ENCODE measurements at regions not wholly inside any gene's neighbourhood (a gene's known extent, or its start where the extent isn't known, plus 50 kb on each side); places are given as distances from the start of the nearest gene placed in this dataset.

DNA sequence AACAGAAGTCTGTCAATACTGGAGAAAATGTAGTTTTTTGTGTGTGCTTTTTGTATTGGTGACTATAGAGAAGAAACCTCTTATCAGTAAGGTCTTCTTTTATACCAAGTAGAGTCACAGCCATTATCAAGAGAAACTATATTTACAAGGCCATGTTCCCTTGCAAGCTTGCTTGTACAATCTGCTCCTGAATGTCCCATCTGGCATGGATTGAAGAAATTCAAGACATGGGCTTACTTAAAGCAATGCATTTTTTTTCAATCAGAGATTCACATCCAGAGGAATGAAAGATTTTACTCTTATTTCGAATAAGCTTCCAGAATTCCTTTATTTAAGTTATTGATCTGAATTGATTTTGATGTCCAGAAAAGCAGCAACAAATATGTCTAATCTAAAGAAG lies 537.3 kb upstream of the RPS6KA3 start:
- intact Hi-C loops (cut with DNase I), result no loop called here
- TF ChIP-seq, protein P1, sequence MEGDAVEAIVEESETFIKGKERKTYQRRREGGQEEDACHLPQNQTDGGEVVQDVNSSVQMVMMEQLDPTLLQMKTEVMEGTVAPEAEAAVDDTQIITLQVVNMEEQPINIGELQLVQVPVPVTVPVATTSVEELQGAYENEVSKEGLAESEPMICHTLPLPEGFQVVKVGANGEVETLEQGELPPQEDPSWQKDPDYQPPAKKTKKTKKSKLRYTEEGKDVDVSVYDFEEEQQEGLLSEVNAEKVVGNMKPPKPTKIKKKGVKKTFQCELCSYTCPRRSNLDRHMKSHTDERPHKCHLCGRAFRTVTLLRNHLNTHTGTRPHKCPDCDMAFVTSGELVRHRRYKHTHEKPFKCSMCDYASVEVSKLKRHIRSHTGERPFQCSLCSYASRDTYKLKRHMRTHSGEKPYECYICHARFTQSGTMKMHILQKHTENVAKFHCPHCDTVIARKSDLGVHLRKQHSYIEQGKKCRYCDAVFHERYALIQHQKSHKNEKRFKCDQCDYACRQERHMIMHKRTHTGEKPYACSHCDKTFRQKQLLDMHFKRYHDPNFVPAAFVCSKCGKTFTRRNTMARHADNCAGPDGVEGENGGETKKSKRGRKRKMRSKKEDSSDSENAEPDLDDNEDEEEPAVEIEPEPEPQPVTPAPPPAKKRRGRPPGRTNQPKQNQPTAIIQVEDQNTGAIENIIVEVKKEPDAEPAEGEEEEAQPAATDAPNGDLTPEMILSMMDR (IDR thresholded peaks at IDR 0.05), result no peak
- WGBS, 2 donors, result 36 to 43% methylated on average over 1 of the region's 1 CpG
- no peak for DNase-seq
- no peak overlapping the region for H3K27ac ChIP-seq
- no peaks in the 10 kb centered on the region for H3K36me3 ChIP-seq
- FAIRE-seq, result no peak
- no peaks in the 10 kb centered on the region for H3K9me3 ChIP-seq
- no peaks in the 10 kb centered on the region for H3K4me1 ChIP-seq
- no peak overlapping the region for H3K4me3 ChIP-seq
- ATAC-seq, result no peak
- no peaks in the 10 kb centered on the region for H3K27me3 ChIP-seq

DNA sequence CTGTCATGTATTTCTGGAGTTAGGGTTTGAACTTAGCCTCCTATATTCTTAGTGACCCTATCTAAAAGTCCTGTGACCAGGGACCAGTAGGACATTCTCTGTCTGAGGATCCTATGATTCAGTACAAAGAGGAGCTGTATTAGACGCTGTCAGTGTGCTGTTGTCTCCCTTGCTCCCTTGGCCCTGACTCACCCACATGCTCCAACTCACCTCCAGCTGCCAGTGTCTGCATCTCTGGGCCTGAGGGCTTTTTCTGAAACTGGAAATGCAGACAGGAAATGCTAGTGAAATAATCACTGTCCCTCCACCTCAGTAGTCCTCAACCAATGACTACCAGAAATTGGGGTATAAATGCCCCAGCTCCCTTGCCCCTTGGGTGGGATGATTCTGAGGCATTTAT lies 535.3 kb upstream of the RPS6KA3 start:
- Histone ChIP-seq H3K9me3 (no peaks in the 10 kb centered on the region), H3K4me3 (no peak overlapping the region), H3K4me1 (no peaks in the 10 kb centered on the region), H3K27me3 (no peaks in the 10 kb centered on the region), H3K27ac (no peak overlapping the region), H3K36me3 (no peaks in the 10 kb centered on the region)
- 45 to 69% methylated on average over 1 of the region's 1 CpG for WGBS, 2 donors
- no peak for ATAC-seq
- intact Hi-C loops (cut with DNase I), result no loop called here
- FAIRE-seq, result no peak
- DNase-seq, result no peak
- TF ChIP-seq, protein P1 (IDR thresholded peaks at IDR 0.05), result no peak

DNA sequence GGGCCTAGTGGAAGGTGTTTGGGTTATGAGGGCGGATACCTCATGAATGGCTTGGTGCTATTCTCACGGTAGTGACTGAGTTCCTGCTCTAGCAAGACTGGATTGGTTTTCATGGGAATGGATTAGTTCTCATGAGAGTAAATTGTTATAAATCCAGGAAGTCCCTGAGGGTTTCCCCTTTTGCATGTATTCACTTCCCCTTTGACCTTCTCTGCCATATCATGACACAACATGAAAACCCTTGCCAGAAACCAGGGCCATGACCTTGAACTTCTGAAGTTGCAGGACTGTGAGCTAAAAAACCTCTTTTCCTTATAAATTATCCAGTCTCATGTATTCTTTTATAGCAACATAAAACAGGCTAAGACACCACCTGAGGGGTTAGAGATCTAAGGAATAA lies 529.7 kb upstream of the RPS6KA3 start:
- TF ChIP-seq, protein P1 (IDR thresholded peaks at IDR 0.05), result no peak
- Histone ChIP-seq H3K4me3 (no peak overlapping the region), H3K27me3 (no peaks in the 10 kb centered on the region), H3K4me1 (no peaks in the 10 kb centered on the region), H3K9me3 (no peaks in the 10 kb centered on the region), H3K27ac (no peak overlapping the region), H3K36me3 (no peaks in the 10 kb centered on the region)
- no peak for ATAC-seq
- WGBS, 2 donors, result 60 to 79% methylated on average over 2 of the region's 2 CpGs
- no peak for FAIRE-seq
- intact Hi-C loops (cut with DNase I), result no loop called here
- no peak for DNase-seq

DNA sequence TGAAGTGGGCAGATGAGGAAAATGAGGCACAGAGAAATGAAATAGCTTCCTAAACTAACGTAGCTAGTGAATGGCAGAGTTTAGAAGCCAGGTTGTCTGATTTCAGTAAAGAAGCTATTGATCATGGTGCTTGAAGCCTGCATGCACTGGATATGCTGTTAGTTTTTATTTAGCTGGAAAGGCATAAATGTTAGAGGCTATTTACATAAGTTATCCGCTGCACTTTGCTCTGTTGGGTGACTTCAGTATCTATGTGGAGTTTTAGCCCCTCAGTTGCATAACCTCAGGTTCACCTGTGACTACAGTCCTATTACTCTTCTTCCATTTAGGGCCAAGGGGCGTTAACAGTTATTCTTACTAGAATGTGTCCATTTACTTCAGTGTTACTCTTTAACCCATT lies 522.4 kb upstream of the RPS6KA3 start:
- ATAC-seq, result no peak

DNA sequence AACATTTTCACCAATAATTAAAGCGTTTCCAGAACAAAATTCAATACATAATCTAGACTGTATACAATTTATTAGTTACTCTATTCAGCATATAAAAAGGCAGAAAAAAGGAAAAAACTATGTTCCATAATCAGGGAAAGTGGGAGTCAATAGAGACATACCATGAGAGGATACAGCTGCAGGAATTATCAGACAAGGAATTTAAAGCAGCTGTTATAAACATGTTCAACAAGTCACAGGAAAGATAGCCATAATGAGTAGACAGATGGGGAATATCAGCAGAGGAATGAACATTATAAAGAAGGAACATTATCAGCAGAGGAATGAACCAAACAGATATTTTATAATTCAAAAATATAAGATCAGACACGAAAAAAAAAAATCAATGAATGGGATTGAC lies 500.6 kb upstream of the RPS6KA3 start:
- no peak overlapping the region for H3K4me3 ChIP-seq
- TF ChIP-seq, protein P1 (IDR thresholded peaks at IDR 0.05), result no peak
- H3K27ac ChIP-seq, result no peak overlapping the region
- no peaks in the 10 kb centered on the region for H3K9me3 ChIP-seq
- no peaks in the 10 kb centered on the region for H3K27me3 ChIP-seq
- H3K36me3 ChIP-seq, result no peaks in the 10 kb centered on the region
- 41 to 48% methylated on average over 2 of the region's 2 CpGs for WGBS, 2 donors
- intact Hi-C loops (cut with DNase I), result no loop called here
- H3K4me1 ChIP-seq, result no peaks in the 10 kb centered on the region
- FAIRE-seq (no peak), ATAC-seq (no peak), DNase-seq (no peak)

More for the DNA sequence above, 522.4 kb upstream of the RPS6KA3 start:
- intact Hi-C loops (cut with DNase I), result no loop called here
- WGBS, 2 donors, result 43 to 59% methylated on average over 3 of the region's 3 CpGs
- H3K4me3 ChIP-seq, result no peak overlapping the region
- H3K27ac ChIP-seq, result no peak overlapping the region
- no peaks in the 10 kb centered on the region for H3K36me3 ChIP-seq
- H3K4me1 ChIP-seq, result no peaks in the 10 kb centered on the region
- FAIRE-seq (no peak), DNase-seq (no peak)
- H3K9me3 ChIP-seq, result no peaks in the 10 kb centered on the region
- no peaks in the 10 kb centered on the region for H3K27me3 ChIP-seq
- TF ChIP-seq, protein P1 (IDR thresholded peaks at IDR 0.05), result no peak
